ENCODE measurements at regions not wholly inside any gene's neighbourhood (a gene's known extent, or its start where the extent isn't known, plus 50 kb on each side); places are given as distances from the start of the nearest gene placed in this dataset.
"Not testable (repeated sequence)": the region's sequence is repeated elsewhere in the genome, so short reads cannot be mapped to it uniquely, and the experiment has no call there.

DNA sequence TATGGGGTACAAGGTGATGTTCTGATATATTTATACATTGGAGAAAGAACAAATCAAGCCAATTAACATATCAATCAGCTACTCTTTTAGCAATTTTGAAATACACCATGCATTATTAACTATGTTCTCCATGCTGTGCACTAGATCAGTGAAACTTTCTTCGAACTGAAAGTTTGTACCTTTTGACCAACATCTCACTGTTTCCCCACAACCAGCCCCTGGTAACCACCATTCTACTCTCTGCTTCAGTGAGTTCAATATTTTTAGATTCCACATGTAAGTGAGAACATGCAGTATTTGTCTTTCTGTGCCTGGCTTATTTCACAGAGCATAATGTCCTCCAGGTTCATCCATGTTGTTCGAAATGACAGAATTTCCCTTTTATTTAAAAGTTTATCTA lies 246.1 kb upstream of the VCX start:
- H3K4me1 ChIP-seq (ENCODE audit: control insufficient read depth, insufficient read depth, low read length, unreplicated experiment) = no peaks in the 10 kb centered on the region
- no peak overlapping the region for H2AFZ ChIP-seq (ENCODE audit: low read length, unreplicated experiment)

GRCh38 chrX:7593370-7593769 lies 249.6 kb upstream of the VCX start:
- H2AFZ ChIP-seq (ENCODE audit: low read length, unreplicated experiment); H3K4me1 ChIP-seq (ENCODE audit: control insufficient read depth, insufficient read depth, low read length, unreplicated experiment); H3K27me3 ChIP-seq (ENCODE audit: insufficient read depth, low read length); H3K27ac ChIP-seq (ENCODE audit: low read depth, low read length); H3K79me2 ChIP-seq (ENCODE audit: control insufficient read depth, insufficient read depth, low read length, unreplicated experiment); H3K36me3 ChIP-seq (ENCODE audit: insufficient read depth, low read length); H3K4me3 ChIP-seq (ENCODE audit: low read depth, low read length): not testable (repeated sequence)

More for the DNA sequence above, 246.1 kb upstream of the VCX start:
- Histone ChIP-seq H3K79me2 (ENCODE audit: control insufficient read depth, insufficient read depth, low read length, unreplicated experiment) (no peaks in the 10 kb centered on the region), H3K4me3 (ENCODE audit: low read depth, low read length) (no peak overlapping the region), H3K36me3 (ENCODE audit: insufficient read depth, low read length) (no peaks in the 10 kb centered on the region), H3K27ac (ENCODE audit: low read depth, low read length) (no peak overlapping the region), H3K27me3 (ENCODE audit: insufficient read depth, low read length) (no peaks in the 10 kb centered on the region)

DNA sequence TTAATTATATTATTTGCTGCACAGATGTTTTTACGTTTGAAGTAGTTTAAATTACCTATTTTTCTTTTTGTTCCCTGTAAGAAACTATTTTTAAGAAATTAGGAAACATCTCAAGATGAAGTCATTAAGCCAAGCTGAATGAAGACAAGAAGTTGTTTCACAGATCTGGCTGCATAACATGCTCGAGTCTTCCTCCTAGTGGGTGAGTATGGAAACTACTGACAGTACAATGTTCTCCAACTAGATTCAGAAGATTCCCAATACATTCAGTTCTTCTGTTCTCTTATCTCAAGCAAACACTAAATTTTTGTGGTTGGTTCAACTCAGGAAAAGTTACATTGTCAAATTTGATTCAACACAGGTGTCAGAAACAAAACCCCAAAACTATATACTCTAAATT lies 256.8 kb upstream of the VCX start:
- Histone ChIP-seq H3K4me1 (ENCODE audit: control insufficient read depth, insufficient read depth, low read length, unreplicated experiment) (no peaks in the 10 kb centered on the region), H3K27ac (ENCODE audit: low read depth, low read length) (no peak overlapping the region), H3K79me2 (ENCODE audit: control insufficient read depth, insufficient read depth, low read length, unreplicated experiment) (no peaks in the 10 kb centered on the region), H2AFZ (ENCODE audit: low read length, unreplicated experiment) (no peak overlapping the region), H3K36me3 (ENCODE audit: insufficient read depth, low read length) (no peaks in the 10 kb centered on the region), H3K27me3 (ENCODE audit: insufficient read depth, low read length) (no peaks in the 10 kb centered on the region), H3K4me3 (ENCODE audit: low read depth, low read length) (no peak overlapping the region)

GRCh38 chrX:7582191-7582590 lies 260.8 kb upstream of the VCX start:
- Histone ChIP-seq H3K4me1 (ENCODE audit: control insufficient read depth, insufficient read depth, low read length, unreplicated experiment) (no peaks in the 10 kb centered on the region), H2AFZ (ENCODE audit: low read length, unreplicated experiment) (no peak overlapping the region), H3K4me3 (ENCODE audit: low read depth, low read length) (no peak overlapping the region), H3K79me2 (ENCODE audit: control insufficient read depth, insufficient read depth, low read length, unreplicated experiment) (no peaks in the 10 kb centered on the region), H3K27me3 (ENCODE audit: insufficient read depth, low read length) (peaks cover 6% of the 10 kb centered on the region; the same call in 1 of the 2 replicates), H3K36me3 (ENCODE audit: insufficient read depth, low read length) (no peaks in the 10 kb centered on the region), H3K27ac (ENCODE audit: low read depth, low read length) (no peak overlapping the region)

- no peak overlapping the region for H2AFZ ChIP-seq (ENCODE audit: low read length, unreplicated experiment)
- no peak overlapping the region for H3K27ac ChIP-seq (ENCODE audit: low read depth, low read length)
- no peaks in the 10 kb centered on the region for H3K4me1 ChIP-seq (ENCODE audit: control insufficient read depth, insufficient read depth, low read length, unreplicated experiment)
- H3K27me3 ChIP-seq (ENCODE audit: insufficient read depth, low read length) = peaks cover 6% of the 10 kb centered on the region; the same call in 1 of the 2 replicates
- no peak overlapping the region for H3K4me3 ChIP-seq (ENCODE audit: low read depth, low read length)
- H3K36me3 ChIP-seq (ENCODE audit: insufficient read depth, low read length) = no peaks in the 10 kb centered on the region
- no peaks in the 10 kb centered on the region for H3K79me2 ChIP-seq (ENCODE audit: control insufficient read depth, insufficient read depth, low read length, unreplicated experiment)
These were observed 262.8 kb upstream of the VCX start for GRCh38 chrX:7580127-7580526.

- Histone ChIP-seq H3K27me3 (ENCODE audit: insufficient read depth, low read length) (no peaks in the 10 kb centered on the region; the same call in 1 of the 2 replicates), H3K36me3 (ENCODE audit: insufficient read depth, low read length) (no peaks in the 10 kb centered on the region), H3K4me1 (ENCODE audit: control insufficient read depth, insufficient read depth, low read length, unreplicated experiment) (no peaks in the 10 kb centered on the region), H3K27ac (ENCODE audit: low read depth, low read length) (no peak overlapping the region), H3K4me3 (ENCODE audit: low read depth, low read length) (no peak overlapping the region), H2AFZ (ENCODE audit: low read length, unreplicated experiment) (no peak overlapping the region), H3K79me2 (ENCODE audit: control insufficient read depth, insufficient read depth, low read length, unreplicated experiment) (no peaks in the 10 kb centered on the region)
These were observed 268.6 kb upstream of the VCX start for GRCh38 chrX:7574325-7574724.

DNA sequence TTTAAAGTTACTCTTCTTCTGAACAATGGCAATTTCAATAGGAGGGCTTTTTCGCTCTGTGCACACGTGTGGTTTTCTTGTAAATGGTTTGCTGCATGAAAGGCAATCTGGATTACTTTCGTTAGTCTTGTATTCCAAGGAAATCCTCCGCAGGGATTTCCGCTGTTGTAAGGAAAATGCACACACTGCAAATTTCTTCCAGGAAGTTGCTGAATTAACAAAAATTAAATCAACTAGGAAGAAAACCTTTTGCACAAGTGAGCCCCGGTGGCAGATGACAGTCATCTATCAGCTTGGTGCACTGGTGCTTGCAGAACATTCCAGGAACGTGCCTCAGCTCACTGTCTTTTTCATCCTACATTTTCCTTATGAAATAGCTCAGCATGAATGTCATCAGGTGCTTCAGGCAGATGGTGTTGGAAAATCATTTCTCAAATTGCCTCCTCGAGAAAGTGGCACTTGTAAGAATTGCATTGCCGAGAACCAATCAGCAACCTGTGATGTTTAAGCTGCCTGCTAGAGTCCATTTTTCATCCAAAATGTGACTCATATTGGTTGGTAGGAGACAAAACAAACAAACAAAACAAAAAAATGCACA lies 272.4 kb upstream of the VCX start:
- H3K79me2 ChIP-seq (ENCODE audit: control insufficient read depth, insufficient read depth, low read length, unreplicated experiment) = no peaks in the 10 kb centered on the region
- H3K4me1 ChIP-seq (ENCODE audit: control insufficient read depth, insufficient read depth, low read length, unreplicated experiment) = no peaks in the 10 kb centered on the region
- no peak overlapping the region for H2AFZ ChIP-seq (ENCODE audit: low read length, unreplicated experiment)
- no peak overlapping the region for H3K27ac ChIP-seq (ENCODE audit: low read depth, low read length)
- no peak overlapping the region for H3K4me3 ChIP-seq (ENCODE audit: low read depth, low read length)
- H3K36me3 ChIP-seq (ENCODE audit: insufficient read depth, low read length) = no peaks in the 10 kb centered on the region
- peaks cover 5% of the 10 kb centered on the region; the same call in 1 of the 2 replicates for H3K27me3 ChIP-seq (ENCODE audit: insufficient read depth, low read length)

DNA sequence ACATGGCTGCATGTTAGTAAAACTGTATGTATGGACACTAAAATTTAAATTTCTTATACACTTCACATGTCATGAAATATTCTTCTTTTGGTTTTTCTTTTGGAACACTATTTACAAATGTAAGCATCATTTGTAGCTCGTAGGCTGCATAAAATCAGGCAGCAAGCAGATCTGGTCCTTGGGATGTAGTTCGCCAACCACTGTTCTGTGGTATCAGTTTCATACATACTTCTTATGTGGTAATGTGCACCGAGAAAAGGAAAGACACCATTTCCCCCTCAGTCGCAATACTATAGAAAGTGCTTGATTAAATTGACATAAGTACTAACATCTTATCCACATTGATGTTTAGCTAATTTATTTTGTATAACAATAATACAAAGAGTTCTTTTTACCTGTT lies 274.4 kb upstream of the VCX start:
- Histone ChIP-seq H3K27ac (ENCODE audit: low read depth, low read length) (no peak overlapping the region), H2AFZ (ENCODE audit: low read length, unreplicated experiment) (no peak overlapping the region), H3K79me2 (ENCODE audit: control insufficient read depth, insufficient read depth, low read length, unreplicated experiment) (no peaks in the 10 kb centered on the region)

GRCh38 chrX:7568130-7568529 lies 274.8 kb upstream of the VCX start:
- Histone ChIP-seq H3K27me3 (ENCODE audit: insufficient read depth, low read length) (0 out of 2 replicates have a peak, but pooled peaks cover 9% of the 10 kb centered on the region), H3K36me3 (ENCODE audit: insufficient read depth, low read length) (no peaks in the 10 kb centered on the region)

More for the DNA sequence above, 274.4 kb upstream of the VCX start:
- Histone ChIP-seq H3K4me3 (ENCODE audit: low read depth, low read length) (no peak overlapping the region), H3K4me1 (ENCODE audit: control insufficient read depth, insufficient read depth, low read length, unreplicated experiment) (no peaks in the 10 kb centered on the region), H3K27me3 (ENCODE audit: insufficient read depth, low read length) (peaks cover 9% of the 10 kb centered on the region; the same call in 1 of the 2 replicates), H3K36me3 (ENCODE audit: insufficient read depth, low read length) (no peaks in the 10 kb centered on the region)

DNA sequence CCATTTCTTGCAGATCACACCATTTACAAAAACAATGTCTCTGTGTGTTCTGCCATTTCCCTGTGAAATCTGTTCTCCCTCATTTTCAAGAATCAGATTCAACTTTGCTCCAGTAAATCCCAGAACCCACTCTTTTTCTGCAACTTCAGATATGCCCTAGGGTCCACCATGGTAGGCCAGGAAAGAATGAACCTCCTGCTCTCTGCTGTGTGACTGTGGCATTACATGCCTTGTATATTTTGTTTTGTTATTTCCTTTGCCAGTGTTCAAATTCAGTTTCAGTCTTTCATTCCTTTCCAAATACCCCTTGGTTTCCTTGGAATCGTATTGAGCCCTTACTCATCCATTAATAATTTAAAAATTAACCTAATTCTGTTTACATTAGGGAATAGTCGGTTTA lies 290.2 kb upstream of the VCX start:
- Histone ChIP-seq H3K36me3 (ENCODE audit: insufficient read depth, low read length) (no peaks in the 10 kb centered on the region), H3K79me2 (ENCODE audit: control insufficient read depth, insufficient read depth, low read length, unreplicated experiment) (no peaks in the 10 kb centered on the region), H3K4me1 (ENCODE audit: control insufficient read depth, insufficient read depth, low read length, unreplicated experiment) (no peaks in the 10 kb centered on the region), H3K27me3 (ENCODE audit: insufficient read depth, low read length) (peaks cover 3% of the 10 kb centered on the region; the same call in 1 of the 2 replicates), H2AFZ (ENCODE audit: low read length, unreplicated experiment) (no peak overlapping the region), H3K4me3 (ENCODE audit: low read depth, low read length) (no peak overlapping the region), H3K27ac (ENCODE audit: low read depth, low read length) (no peak overlapping the region)

More at GRCh38 chrX:7568130-7568529, 274.8 kb upstream of the VCX start:
- no peak overlapping the region for H3K4me3 ChIP-seq (ENCODE audit: low read depth, low read length)
- H3K27ac ChIP-seq (ENCODE audit: low read depth, low read length) = no peak overlapping the region
- no peaks in the 10 kb centered on the region for H3K4me1 ChIP-seq (ENCODE audit: control insufficient read depth, insufficient read depth, low read length, unreplicated experiment)
- no peaks in the 10 kb centered on the region for H3K79me2 ChIP-seq (ENCODE audit: control insufficient read depth, insufficient read depth, low read length, unreplicated experiment)
- H2AFZ ChIP-seq (ENCODE audit: low read length, unreplicated experiment) = no peak overlapping the region

- Histone ChIP-seq H3K27me3 (ENCODE audit: insufficient read depth, low read length) (no peaks in the 10 kb centered on the region), H3K27ac (ENCODE audit: low read depth, low read length) (no peak overlapping the region), H3K36me3 (ENCODE audit: insufficient read depth, low read length) (no peaks in the 10 kb centered on the region), H2AFZ (ENCODE audit: low read length, unreplicated experiment) (no peak overlapping the region), H3K4me1 (ENCODE audit: control insufficient read depth, insufficient read depth, low read length, unreplicated experiment) (no peaks in the 10 kb centered on the region), H3K79me2 (ENCODE audit: control insufficient read depth, insufficient read depth, low read length, unreplicated experiment) (no peaks in the 10 kb centered on the region), H3K4me3 (ENCODE audit: low read depth, low read length) (no peak overlapping the region)
These were observed 296.4 kb upstream of the VCX start for GRCh38 chrX:7546551-7547080.

Data from ACC112 (cell line).